ENCODE measurements at regions not wholly inside any gene's neighbourhood (a gene's known extent, or its start where the extent isn't known, plus 50 kb on each side); places are given as distances from the start of the nearest gene placed in this dataset.

- no peak for DNase-seq (ENCODE audit: low spot score)
- Histone ChIP-seq H3K9me2 (ENCODE audit: insufficient read depth, low read length) (no peaks in the 10 kb centered on the region), H2AFZ (ENCODE audit: low read length) (no peak overlapping the region), H4K20me1 (ENCODE audit: insufficient read depth, low read length) (no peaks in the 10 kb centered on the region), H3K4me1 (ENCODE audit: insufficient read depth, low read length, poor library complexity, severe bottlenecking) (no peaks in the 10 kb centered on the region), H3K79me2 (ENCODE audit: insufficient read depth, low read depth, low read length) (no peaks in the 10 kb centered on the region), H3K9me3 (ENCODE audit: low read length) (no peaks in the 10 kb centered on the region), H3K36me3 (ENCODE audit: insufficient read depth, low read length) (no peaks in the 10 kb centered on the region), H3K27ac (ENCODE audit: low read depth, low read length, poor library complexity, severe bottlenecking) (no peak overlapping the region), H3K4me2 (ENCODE audit: low read length) (no peak overlapping the region), H3K4me3 (ENCODE audit: low read depth, low read length, poor library complexity, severe bottlenecking) (no peak overlapping the region)
- intact Hi-C loops (cut with micrococcal nuclease; ENCODE audit: unreplicated experiment), result no loop called here
- TF ChIP-seq EZH2phosphoT487 (IDR thresholded peaks at IDR 0.05; ENCODE audit: borderline replicate concordance, low read depth, low read length) (no peak), CTCF (conservative IDR thresholded peaks at IDR 0.05; ENCODE audit: low read length) (no peak)
- BruUV-seq (replicated peaks), result no TSS peak
- CTCF ChIA-PET (ENCODE audit: unreplicated experiment), result no interaction called here
- POLR2A ChIA-PET, result no interaction called here
Observed at GRCh38 chr2:195122653-195123052, 534.4 kb upstream of the SLC39A10 start.

- no peak overlapping the region for H3K4me2 ChIP-seq (ENCODE audit: low read length)
- no peak for DNase-seq (ENCODE audit: low spot score)
- no peaks in the 10 kb centered on the region for H3K9me3 ChIP-seq (ENCODE audit: low read length)
- intact Hi-C loops (cut with micrococcal nuclease; ENCODE audit: unreplicated experiment), result no loop called here
- TF ChIP-seq EZH2phosphoT487 (IDR thresholded peaks at IDR 0.05; ENCODE audit: borderline replicate concordance, low read depth, low read length), result no peak
- no peak for TF ChIP-seq CTCF (conservative IDR thresholded peaks at IDR 0.05; ENCODE audit: low read length)
- H3K4me1 ChIP-seq (ENCODE audit: insufficient read depth, low read length, poor library complexity, severe bottlenecking), result no peaks in the 10 kb centered on the region
- no peaks in the 10 kb centered on the region for H4K20me1 ChIP-seq (ENCODE audit: insufficient read depth, low read length)
- H3K36me3 ChIP-seq (ENCODE audit: insufficient read depth, low read length), result no peaks in the 10 kb centered on the region
- ChIA-PET POLR2A (interaction anchor here (0.5 to 0.7 kb wide), 2 partner anchors 35 to 649 kb away, joined by 3 read pairs; no protein-coding TSS in a partner anchor), CTCF (ENCODE audit: unreplicated experiment) (no interaction called here)
- H3K27ac ChIP-seq (ENCODE audit: low read depth, low read length, poor library complexity, severe bottlenecking), result no peak overlapping the region
- H3K4me3 ChIP-seq (ENCODE audit: low read depth, low read length, poor library complexity, severe bottlenecking), result no peak overlapping the region
- no peaks in the 10 kb centered on the region for H3K9me2 ChIP-seq (ENCODE audit: insufficient read depth, low read length)
- H2AFZ ChIP-seq (ENCODE audit: low read length), result no peak overlapping the region
- no peaks in the 10 kb centered on the region for H3K79me2 ChIP-seq (ENCODE audit: insufficient read depth, low read depth, low read length)
- BruUV-seq (replicated peaks), result no TSS peak
Observed at GRCh38 chr2:195121341-195121740, 535.7 kb upstream of the SLC39A10 start.

DNA sequence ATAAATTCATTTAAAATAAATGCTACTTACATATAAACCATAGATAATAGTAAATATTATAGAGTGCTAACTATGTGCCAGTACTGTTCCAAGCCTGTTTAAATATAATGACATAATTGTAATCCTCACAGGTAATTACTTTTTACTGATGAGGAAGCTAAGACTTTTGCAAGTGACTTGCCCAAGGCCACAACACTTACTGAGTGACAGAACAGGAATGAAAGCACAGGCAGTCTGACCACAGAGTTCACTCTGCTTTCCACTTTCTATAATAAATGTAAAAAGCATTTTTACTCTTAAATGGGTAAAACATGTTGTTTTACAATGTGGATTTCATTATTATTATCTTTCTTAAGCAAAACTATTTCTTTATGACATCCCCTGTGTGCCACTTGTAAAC lies 537.8 kb upstream of the SLC39A10 start:
- TF ChIP-seq CTCF (conservative IDR thresholded peaks at IDR 0.05; ENCODE audit: low read length) (no peak), EZH2phosphoT487 (IDR thresholded peaks at IDR 0.05; ENCODE audit: borderline replicate concordance, low read depth, low read length) (no peak)
- H3K9me2 ChIP-seq (ENCODE audit: insufficient read depth, low read length), result no peaks in the 10 kb centered on the region
- H3K9me3 ChIP-seq (ENCODE audit: low read length), result no peaks in the 10 kb centered on the region
- ChIA-PET POLR2A (interaction anchor here (1.4 kb wide), 1 partner anchor 10 kb away, joined by 4 read pairs; no protein-coding TSS in a partner anchor), CTCF (ENCODE audit: unreplicated experiment) (no interaction called here)
- H3K4me2 ChIP-seq (ENCODE audit: low read length), result no peak overlapping the region
- H3K4me3 ChIP-seq (ENCODE audit: low read depth, low read length, poor library complexity, severe bottlenecking), result no peak overlapping the region
- H4K20me1 ChIP-seq (ENCODE audit: insufficient read depth, low read length), result no peaks in the 10 kb centered on the region
- H3K4me1 ChIP-seq (ENCODE audit: insufficient read depth, low read length, poor library complexity, severe bottlenecking), result no peaks in the 10 kb centered on the region
- no peak overlapping the region for H3K27ac ChIP-seq (ENCODE audit: low read depth, low read length, poor library complexity, severe bottlenecking)
- intact Hi-C loops (cut with micrococcal nuclease; ENCODE audit: unreplicated experiment), result no loop called here
- H3K79me2 ChIP-seq (ENCODE audit: insufficient read depth, low read depth, low read length), result no peaks in the 10 kb centered on the region
- H2AFZ ChIP-seq (ENCODE audit: low read length), result no peak overlapping the region
- no peaks in the 10 kb centered on the region for H3K36me3 ChIP-seq (ENCODE audit: insufficient read depth, low read length)
- DNase-seq (ENCODE audit: low spot score), result no peak
- BruUV-seq (replicated peaks), result no TSS peak
